HL-60/S4 (cell line): ENCODE measurements at regions not wholly inside any gene's neighbourhood (a gene's known extent, or its start where the extent isn't known, plus 50 kb on each side); places are given as distances from the start of the nearest gene placed in this dataset.

Experiments
- in situ Hi-C: fragments of 300-500 bp; cut with MboI; formaldehyde crosslinking; loops from 2 replicates; pipeline ENCODE4 v1.14.3; 2022; ENCODE audit warnings: low sequenced_read_pairs

DNA sequence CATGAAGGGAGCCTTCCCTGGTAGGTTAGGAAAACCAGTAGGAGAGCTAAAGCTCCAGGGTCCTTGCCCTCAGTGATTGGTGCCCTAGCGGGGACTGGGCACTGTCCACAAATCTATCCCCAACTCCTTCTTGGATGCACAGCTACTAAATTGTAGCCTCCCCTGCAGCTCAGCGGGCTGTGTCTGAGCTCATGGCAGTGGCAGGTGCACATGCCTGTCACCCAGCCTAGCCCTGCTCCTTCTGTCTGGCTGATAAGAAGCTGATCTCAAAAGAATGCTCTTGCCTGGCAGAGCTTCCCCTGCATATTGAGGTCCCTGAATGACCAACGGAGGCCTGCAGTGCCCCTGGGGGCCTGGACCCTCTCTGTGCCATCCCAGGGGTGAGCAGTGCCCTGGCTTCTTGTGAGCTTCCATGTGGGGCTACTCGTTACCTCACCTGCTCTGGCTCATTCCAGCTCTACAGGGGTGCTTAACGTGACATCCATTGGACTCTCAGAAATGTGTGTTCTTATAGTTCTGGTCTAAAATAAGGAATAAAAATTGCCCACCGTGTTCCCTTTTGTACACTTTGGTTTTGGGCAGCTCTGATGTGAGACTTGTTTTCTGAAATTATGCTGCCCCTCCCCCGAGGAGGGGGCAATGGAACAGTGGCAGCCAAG is 59.8 kb upstream of the ANTXRL start:
- in situ Hi-C loops: loop anchor here (25.0 kb wide), 1 partner anchor 990 kb away; no protein-coding TSS in a partner anchor

GRCh38 chr10:46227571-46227935 is 59.2 kb upstream of the ANTXRL start:
- in situ Hi-C loops: loop anchor here (25.0 kb wide), 1 partner anchor 990 kb away; no protein-coding TSS in a partner anchor

GRCh38 chr10:46227936-46228562 is 58.7 kb upstream of the ANTXRL start:
- in situ Hi-C loops: loop anchor here (25.0 kb wide), 1 partner anchor 991 kb away; no protein-coding TSS in a partner anchor

- in situ Hi-C loops: loop anchor here (25.0 kb wide), 1 partner anchor 991 kb away; no protein-coding TSS in a partner anchor
Observed at GRCh38 chr10:46228563-46229071, 58.2 kb upstream of the ANTXRL start.

- in situ Hi-C loops: loop anchor here (25.0 kb wide), 1 partner anchor 992 kb away; no protein-coding TSS in a partner anchor
Observed at GRCh38 chr10:46229144-46229563, 57.6 kb upstream of the ANTXRL start.

- in situ Hi-C loops: loop anchor here (25.0 kb wide), 1 partner anchor 993 kb away; no protein-coding TSS in a partner anchor
Observed at GRCh38 chr10:46230615-46231014, 56.2 kb upstream of the ANTXRL start.

DNA sequence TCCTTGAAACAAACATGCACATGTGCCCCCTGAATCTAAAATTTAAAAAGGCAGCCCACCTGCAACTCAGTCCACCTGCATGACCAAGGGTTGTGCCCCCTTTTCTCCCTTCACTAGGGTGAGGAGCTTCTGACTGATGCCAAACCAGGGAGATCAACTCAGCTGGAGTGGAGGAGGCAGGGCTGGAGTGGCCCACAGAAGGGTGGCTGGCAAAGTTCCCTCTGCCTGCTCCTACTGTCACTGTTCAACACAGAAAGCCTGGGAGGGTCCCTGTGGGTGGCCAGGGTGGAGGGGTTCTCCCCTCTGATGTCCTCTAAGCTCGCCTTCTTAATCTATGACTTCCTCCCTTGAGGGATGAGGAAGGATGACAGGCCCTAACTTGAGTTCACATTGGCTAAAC is 55.7 kb upstream of the ANTXRL start:
- in situ Hi-C loops: loop anchor here (25.0 kb wide), 1 partner anchor 994 kb away; no protein-coding TSS in a partner anchor

GRCh38 chr10:46232084-46232483 is 54.7 kb upstream of the ANTXRL start:
- in situ Hi-C loops: loop anchor here (25.0 kb wide), 1 partner anchor 995 kb away; no protein-coding TSS in a partner anchor

DNA sequence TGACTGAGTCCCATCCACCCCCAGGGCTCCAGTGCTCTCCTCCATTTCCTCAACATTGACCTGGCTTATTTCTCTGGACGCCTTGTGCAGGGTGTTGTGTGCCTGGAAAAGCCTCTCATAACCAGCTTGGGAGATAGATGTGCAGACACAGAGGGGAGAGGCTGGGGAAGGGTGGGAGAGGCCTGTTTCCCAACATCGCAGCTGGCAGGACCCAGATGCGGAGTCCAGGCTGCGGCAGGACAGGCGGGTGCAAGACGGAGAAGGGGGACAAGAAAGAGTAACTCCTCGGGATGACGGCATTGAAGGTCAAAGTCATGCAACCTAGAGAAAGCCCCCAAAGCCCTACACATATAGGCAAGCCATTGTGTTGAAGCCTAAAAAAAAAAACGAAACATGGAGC is 54.1 kb upstream of the ANTXRL start:
- in situ Hi-C loops: loop anchor here (25.0 kb wide), 1 partner anchor 995 kb away; no protein-coding TSS in a partner anchor

DNA sequence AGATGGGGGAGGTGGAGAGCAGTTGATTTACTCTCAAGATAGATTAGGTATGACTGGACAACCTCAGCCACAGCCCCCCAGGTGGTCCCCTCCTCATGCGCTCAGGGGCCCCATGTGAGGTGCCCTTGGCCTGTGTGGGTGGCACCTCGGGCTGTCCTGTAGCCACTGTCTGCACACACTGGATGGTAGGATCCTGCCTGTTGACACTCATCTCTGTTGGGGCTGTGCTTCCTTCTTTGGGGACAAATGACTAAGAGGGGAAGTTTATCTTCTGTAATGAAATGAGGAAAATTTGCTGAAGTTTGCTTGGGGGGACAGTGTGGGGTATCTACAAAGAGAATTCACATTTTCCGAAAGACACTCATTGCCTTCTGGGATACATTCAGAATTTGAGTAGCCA is 53.6 kb upstream of the ANTXRL start:
- in situ Hi-C loops: loop anchor here (25.0 kb wide), 1 partner anchor 996 kb away; no protein-coding TSS in a partner anchor

DNA sequence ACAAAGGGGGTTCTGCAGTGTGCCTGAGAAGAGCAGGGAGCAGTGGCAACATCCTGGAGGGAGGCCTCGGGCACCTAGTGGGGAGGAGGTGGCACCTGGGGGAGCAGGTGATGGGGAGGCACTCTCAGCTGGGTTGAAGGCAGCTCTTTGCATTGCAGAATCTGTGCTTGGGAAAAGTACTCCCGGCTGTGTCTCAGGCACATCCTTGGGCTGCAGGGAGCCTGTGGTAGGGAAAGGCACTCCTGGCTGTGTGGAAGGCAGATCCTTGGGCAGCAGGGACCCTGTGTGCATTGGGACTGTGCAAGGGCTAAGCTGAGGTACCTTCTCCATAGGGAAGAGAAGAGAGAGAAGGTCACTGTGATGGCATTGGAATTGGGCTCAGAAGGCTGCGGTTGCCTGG is 52.8 kb upstream of the ANTXRL start:
- in situ Hi-C loops: loop anchor here (25.0 kb wide), 1 partner anchor 997 kb away; no protein-coding TSS in a partner anchor

DNA sequence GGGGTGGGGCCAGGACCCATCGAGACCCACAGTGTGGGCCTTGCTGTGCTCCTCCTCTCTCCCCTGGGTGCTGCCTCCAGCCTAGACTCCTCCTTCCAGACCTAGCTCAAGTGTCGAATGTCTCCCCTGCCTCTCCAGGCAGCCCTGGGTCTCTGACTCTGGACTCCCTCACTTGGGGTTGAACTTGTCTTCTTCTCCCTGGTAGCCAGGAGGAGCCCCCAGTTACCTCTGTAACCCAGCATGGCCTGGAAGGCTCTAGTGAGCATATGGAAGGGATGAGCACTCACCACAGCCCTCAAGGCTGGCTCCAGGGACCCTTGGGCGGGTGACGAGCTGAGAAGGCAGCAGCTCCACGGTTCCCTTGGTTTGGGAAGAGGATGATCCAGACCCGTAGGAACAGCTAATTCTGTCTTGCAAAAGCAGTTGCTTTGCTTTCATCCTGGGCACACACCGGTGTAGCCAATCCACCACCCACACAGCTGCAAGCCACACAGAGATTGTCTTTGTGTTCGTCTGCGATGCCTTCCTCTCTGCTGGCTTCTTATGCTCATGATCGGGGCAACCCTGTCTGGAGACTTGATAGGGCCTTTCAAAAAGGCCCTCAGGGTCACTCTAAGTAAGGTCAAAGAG is 52.3 kb upstream of the ANTXRL start:
- in situ Hi-C loops: loop anchor here (25.0 kb wide), 1 partner anchor 997 kb away; no protein-coding TSS in a partner anchor

DNA sequence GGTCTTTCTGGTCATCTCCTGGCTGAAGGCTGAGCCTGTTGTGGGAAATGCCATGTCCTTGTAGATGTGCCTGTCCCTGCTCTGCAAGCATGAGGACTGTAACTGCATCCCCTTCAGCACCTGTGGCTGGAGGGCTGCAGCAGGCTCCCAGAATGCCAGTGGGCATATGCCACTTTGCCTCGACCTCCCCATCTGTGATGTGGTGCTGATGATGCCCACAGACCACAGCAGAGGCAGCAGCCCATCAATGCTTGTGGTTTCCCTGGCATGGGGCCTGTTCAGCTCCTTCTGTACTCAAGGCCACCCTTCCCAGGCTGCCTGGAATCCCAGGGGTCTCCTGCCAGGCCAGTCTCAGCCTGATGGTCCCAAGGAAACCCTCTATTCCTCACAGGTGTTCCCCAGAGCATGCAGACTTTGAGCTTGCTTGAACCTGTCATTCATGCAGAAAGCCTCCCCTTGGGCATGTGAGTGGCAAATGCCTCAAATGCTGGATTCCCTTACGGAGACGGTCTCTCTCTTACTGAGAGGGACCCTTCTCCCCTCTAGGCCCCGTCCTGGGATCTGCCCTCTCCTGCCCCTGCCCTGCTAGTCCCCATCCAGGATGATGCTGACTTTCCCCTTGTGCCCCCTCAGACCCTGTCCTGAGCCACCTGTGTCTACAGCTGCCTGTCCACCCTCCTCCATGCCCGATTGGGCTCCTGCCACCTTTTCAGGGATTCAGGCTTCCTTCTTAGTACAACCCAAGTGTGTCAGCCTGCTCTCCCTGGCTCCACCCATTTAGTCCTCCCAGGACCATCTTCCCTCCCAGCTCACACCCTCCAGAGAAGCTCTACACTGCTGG is 50.9 kb upstream of the ANTXRL start:
- in situ Hi-C loops: loop anchor here (25.0 kb wide), 1 partner anchor 999 kb away; no protein-coding TSS in a partner anchor

GRCh38 chr10:46236546-46236887 is 50.3 kb upstream of the ANTXRL start:
- in situ Hi-C loops: loop anchor here (25.0 kb wide), 1 partner anchor 999 kb away; no protein-coding TSS in a partner anchor

GRCh38 chr10:46236941-46237681 is 49.7 kb upstream of the ANTXRL start:
- in situ Hi-C loops: loop anchor here (25.0 kb wide), 1 partner anchor 1000 kb away; no protein-coding TSS in a partner anchor
